ENCODE measurements at regions not wholly inside any gene's neighbourhood (a gene's known extent, or its start where the extent isn't known, plus 50 kb on each side); places are given as distances from the start of the nearest gene placed in this dataset.
"Not testable (repeated sequence)": the region's sequence is repeated elsewhere in the genome, so short reads cannot be mapped to it uniquely, and the experiment has no call there.

DNA sequence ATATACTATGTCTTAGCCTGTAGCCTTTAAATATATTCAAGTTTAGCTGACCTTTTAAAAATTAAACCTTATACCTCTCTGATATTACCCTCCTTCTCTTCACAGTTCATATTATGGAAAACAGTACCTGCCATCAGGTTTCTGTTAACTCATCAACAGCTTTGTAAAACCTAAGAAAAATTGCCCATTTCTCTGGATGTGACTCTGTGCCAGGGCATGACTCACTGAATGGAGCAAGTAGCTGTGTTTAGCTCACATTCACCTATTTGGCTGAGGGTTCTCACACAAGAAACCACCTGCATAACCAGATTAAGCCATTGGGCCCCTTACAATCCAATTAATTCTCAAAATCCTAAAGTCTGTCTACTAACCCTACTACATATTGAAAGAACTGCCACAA is 678.8 kb upstream of the MARCKS start:
- DNase-seq = no peak

DNA sequence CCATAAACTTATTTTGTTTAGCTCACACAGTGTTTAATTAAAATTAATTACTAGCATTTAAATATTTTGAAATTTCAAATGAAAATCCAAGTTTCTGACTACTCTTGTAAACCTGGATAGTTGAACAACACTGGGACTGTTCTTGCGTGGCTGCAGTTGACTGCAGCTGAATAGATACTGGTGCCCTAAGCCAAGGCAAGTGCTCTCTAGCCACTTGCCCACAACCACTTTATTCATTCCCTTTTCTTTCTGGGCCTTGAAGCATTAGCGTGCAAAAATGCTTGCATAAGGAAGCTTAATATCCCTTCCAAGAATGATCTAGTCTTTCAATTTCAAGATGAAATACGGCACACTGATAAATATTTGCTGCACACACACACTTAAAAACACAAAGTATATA is 676.0 kb upstream of the MARCKS start:
- no peak for DNase-seq

DNA sequence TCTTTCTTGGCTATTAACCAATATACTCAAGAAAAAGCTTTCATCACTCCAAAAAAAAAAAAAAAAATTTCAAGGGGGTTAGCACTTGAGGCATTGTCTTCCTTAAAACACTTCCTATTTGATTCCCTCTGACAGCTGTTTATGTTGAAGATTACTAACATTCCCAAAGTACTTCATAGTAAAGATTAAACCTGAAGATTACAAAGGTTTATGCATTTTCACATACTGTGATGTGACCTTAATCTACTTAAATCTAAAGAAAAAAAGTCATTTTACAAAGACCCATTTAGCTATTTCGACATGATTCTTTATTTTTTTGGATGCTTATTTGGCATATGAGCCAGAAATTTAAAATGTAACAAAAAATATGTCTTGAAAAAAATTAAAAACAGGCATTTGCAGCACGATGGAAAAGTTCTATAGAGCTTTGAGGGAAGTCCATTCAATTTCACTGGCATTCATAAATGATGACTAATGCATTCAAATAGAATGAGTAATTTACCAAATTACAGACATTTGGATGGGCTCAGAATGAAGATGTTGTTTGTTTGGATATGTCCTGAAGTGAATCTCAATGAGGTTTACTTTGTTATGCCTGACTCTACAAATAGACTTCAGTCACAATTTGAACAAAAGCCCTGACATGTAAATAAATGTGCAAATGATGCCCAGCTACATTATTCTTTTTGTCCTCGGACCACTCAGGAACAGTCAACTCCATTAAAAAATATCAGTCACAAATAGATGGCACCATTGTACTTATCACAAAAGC is 674.6 kb upstream of the MARCKS start:
- DNase-seq = no peak

DNA sequence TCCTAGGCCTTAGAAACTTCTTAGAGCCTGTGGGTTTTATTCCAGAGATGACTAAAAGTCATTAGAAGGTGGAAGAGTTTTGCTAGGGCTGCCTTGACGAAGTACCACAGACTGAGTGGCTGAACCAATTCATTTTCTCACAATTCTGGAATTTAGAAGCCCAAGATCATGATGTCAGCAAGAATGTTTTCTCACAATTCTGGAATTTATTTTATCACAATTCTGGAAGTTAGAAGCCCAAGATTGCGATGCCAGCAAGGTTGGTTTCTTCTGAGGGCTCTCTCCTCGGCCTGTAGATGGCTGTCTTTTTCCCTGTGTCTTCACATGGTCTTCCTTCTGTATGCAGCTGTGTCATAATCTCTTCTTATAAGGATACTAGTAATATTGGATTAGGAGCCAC is 672.9 kb upstream of the MARCKS start:
- DNase-seq = no peak

DNA sequence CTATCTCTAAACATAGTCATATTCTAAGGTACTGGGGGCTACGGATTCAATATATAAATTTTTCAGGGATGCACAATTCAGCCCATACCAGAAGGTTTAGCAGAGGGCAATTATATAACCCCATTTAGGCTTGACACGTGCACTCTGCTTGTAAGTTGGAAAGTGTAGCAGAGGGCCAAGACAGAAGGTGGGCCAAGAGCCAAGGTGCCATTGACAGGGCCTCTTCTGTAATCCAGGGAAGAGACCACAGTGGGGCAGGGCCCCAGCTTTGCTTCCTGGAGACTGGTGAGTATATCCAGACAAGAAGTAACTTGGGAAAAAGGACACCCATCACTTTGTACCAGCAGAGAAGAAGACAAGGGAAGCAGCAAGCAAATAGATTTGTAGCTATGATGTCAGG is 672.4 kb upstream of the MARCKS start:
- no peak for DNase-seq

DNA sequence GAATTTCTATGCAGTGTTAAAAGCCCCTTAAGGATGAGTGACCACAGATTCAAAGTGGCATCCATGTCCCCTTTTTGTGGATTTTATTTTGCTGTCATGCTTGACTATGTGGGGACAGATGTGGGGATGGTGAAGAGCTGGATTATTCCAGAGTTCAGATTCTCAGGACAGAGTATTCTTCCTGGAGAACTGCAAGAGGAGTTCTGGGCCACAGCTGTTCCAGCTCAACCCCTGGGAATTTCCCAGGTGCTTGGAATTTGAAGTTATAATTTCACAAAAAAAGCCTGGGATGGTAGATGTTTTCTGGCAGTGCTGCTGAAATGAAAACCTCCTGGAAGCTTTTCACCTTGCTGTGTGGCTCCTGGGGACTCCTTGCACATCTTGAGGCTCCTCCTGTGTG is 671.8 kb upstream of the MARCKS start:
- DNase-seq = no peak

DNA sequence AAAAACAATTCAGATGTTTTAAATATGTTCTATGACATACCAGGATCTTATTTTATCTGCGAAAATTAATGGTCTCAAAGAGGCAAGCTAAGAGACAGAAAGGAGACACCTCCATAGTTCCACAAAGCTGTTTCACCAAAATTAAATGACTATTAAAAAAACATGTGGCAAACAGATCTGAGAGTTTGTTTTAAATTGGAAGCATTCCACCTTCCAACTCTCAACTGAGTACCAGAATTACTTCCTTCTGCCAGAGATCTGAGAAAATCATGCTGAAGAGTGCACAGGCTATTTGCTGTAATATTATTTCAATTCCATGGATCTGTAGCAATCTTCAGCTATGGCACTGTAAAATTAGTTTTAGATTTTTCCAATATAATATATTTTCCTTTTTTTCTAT is 669.5 kb upstream of the MARCKS start:
- no peak for DNase-seq

DNA sequence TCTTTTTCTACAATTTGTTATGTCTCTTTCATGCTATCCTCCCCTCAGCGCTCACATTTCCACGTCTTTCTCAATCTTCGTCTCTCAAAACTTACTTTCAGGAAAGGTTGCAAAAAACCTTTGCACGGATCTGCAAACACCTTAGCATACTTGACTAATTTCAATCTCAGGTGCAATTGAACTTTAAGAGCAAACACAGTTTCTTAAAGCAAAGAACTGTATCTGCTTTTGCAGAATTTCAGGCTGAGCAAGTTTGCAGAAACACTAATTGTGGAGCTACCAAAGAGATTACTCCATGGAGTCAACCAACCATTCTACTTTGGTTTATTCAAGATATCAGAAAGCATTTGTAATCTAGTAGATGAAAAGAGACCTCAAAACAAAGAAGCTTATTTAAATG is 668.2 kb upstream of the MARCKS start:
- DNase-seq = no peak

DNA sequence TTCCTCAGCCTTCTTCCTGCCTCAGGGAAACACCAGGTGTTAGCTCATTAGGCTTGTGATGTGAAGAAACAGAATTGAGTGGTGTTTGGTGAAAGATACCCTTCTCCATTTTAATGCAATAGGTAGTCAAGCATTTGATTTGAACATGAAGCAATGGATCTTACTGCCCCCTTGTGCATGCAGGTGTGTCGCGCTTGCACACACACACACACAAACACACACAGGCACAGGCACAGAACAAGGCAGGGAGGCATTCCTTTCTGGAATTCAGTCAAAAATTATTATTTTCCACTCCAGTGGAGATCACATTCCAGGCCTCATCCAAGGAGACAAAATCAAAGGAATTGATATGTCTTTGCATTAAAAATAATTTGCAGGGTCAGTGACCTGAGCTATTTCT is 667.0 kb upstream of the MARCKS start:
- DNase-seq = no peak

DNA sequence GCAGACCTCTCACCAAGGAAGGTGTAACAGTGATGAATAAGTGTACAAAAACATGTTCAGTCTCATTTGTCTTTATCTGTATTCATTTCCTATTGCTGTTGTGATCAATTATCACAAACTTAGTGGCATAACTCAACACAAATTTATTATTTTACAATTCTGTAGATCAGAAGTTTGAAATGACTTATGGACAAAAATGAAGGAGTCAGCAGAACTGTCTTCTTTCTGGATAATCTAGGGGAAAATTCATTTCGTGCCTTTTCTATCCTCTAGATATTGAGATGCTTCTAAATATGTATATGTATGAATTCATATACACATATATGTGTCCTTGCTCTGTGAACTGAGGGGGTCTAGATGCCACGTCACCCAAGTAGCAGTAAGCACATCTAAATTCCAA is 663.1 kb upstream of the MARCKS start:
- DNase-seq = no peak

DNA sequence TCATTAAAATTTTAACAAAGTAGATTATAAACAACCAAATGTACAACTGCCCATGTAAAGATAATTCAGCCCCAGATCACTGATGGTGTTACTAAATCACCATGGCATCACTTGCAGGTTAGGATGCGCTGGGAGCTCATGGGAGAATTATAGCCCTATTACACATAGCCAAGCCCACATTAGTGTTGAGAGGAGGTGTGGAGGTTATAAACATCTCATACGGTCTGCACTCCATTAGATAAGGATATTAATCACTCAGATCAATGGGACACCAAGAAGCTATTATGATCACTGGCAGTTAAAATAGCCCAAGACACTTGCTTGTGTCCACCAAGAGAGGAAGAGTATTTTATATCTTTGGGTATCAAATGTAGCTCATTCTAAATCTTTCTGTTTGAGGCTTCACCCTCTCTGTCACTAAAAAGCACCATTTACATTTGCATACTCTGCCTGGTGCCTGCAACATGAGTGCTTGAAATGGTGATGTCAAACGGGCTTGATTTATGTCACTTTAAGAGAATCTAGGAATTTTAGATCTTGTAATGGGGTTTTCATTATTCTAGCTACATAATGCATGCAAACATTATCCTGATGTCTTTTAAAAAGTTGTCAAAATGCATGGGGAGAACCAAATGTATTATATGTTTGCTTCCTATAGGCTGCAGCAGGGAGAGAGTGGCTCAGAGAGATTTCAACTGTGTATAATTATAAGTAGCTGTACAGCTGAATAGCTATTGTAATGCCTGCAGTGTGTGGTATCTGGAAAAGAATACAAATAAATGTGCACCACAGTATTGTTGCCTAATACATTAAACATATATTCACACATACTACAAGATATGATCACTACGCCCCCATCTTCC is 654.1 kb upstream of the MARCKS start:
- no peak for DNase-seq

DNA sequence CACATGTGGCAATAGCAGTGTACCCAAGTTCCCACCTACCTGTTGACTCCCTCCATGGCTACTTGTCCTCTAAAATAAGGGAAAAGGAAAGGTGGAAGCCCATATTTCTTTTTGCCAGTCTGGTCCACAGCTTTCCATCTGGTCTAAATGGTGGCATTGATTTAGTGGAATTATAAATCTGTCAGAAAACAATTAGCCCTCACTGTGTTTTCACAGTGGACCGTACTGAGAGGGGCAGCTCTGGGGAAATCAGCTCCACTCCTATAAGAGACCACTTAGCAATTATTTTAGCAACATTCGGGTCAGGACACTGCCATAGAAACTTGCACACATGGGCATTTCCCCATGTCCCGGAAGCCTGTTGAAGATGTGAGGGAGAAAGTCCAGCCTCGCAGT is 653.4 kb upstream of the MARCKS start:
- DNase-seq = no peak

DNA sequence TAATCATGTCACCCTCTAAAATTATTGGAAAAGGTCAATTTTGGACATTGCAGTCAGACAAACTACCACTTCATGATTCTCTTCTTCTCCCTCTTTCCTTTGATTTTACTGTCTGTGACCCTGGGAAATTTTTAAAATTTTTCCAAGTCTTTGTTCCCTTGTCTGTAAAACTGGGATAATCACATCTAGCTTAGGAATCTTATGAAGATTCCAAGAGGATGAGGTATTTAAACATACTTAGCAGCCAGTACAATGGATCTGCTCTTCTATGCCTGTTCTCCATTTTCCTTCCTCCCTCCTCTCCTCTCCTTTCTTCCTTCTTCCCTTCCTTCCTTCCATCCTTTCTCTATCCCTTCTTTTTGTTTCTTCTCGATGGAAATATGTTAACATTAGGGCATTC is 651.6 kb upstream of the MARCKS start:
- no peak for DNase-seq

DNA sequence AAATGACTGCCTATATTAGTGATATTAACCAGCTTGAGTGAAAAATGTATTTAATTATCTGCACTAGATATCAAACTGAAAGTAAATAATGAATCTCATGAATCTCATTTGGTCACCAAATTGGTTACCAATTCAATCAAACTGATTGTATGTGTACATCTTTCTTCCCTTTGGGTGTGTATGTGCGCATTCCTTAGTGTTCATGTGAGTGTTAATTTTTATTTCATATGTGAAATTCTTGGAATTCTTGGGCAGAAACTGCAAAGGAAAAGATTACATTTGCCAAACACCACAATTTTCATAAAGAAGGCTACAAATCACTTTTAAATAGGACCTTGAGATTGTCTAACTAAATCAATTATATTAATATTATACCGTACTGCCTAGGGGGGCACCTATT is 648.4 kb upstream of the MARCKS start:
- DNase-seq = no peak

DNA sequence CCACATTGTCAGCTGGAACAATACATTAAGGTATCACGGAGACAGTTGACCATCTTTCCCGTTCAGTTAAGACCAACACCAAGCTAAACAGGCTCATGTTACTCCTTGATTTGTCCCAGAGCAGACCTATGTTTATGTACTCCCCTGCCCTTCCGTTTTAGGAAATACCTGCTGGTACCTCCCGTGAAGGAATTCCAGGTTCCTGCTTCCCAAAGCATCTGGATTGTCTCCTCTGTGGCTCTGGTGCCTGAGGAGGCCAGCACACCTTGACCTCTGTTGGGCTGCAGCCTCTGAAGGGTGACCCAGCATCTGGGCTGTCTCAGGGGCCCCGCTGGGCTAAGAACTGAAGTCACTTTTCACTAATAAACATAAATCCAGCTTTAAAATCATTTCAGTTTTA is 647.8 kb upstream of the MARCKS start:
- no peak for DNase-seq

DNA sequence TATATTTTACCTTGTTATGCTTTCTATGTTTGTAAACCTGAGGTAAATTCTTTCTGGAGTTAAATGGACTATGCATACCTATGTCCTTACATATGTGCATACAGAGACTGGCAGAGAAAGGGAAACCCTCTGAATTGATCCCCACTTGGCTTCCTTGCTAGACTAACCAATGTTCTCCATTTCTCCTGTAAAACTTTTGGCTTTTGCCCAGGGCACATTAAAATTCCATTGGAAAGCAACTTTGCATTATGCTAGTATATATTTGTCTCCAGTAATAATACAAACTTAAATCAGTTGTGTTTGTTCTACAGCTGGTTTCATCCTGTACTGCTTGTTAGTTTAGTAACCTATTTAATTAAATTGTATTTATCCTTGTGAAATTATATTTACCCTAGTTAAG is 646.0 kb upstream of the MARCKS start:
- DNase-seq = no peak

DNA sequence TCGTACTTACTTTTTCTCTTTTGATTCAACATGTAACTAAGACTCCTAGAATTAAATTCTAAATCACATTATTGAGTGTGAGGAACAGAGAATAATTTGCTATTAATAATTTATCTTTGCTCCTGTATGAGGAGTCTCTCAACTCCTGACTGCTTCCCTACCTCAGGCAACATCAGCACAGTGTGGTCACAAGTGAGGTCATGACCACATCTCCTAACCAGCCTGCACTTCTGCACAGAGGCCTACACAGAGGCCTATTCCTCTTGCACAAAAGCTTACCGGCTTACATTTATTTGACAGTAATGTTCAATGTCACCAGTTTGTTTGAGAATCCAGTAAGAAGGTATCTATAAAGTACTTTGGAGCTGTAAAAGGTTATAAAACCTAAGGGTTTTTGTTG is 637.4 kb upstream of the MARCKS start:
- DNase-seq = no peak

DNA sequence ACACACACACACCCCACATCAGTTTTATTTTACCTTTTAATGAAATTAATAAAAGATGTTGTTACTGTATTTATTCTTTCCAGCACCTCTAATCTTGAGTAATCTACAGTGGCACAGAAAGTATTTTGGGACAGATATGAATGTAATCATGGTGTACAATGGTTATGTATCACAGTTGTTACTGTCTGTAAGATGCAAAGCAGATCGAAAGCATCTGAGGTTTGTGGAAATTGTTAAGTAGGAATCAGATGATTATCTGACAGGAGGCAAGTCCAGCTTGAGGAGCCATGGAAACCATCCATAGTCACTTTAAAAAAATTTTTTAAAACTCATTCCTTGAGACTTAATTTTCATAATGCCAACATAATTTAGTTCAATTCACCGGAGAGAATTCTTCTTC is 636.3 kb upstream of the MARCKS start:
- no peak for DNase-seq

DNA sequence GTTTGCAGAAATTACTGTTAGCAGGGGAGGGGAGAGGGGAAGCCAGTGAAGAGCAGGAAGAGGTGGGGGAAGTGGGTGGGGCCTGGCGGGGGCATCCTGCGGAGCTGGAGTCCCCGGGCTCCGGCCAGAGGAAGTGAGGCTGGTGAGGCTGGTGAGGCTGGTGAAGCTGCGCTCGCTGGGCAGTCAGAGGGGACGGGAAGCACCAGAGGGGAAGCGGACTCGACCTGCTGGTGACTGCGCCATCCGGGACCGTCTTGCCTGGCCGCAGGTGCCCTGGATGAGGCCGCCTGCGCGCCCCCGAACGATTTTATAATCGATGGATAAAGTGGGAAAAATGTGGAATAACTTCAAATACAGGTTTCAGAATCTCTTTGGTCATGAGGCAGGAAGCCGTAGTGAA is 635.3 kb upstream of the MARCKS start:
- no peak for DNase-seq

DNA sequence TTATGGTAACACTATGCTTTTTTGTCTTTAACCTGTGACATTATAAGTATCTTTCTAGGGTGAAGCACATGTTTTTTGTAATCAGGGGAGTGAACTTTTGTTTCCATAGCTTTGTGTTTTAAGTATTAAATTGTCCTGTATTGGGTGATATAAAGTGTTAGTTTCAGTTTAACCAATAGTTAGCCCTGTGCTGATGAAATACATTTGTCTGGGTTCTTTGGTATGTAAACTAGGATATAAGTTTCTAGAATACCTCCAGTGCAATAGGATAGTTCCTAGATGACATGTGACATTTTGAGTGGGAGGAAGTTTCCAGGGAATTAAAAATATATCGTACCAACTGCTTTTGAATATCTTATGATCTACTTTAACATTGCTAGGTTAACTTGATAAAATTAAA is 611.0 kb upstream of the MARCKS start:
- DNase-seq = no peak

DNA sequence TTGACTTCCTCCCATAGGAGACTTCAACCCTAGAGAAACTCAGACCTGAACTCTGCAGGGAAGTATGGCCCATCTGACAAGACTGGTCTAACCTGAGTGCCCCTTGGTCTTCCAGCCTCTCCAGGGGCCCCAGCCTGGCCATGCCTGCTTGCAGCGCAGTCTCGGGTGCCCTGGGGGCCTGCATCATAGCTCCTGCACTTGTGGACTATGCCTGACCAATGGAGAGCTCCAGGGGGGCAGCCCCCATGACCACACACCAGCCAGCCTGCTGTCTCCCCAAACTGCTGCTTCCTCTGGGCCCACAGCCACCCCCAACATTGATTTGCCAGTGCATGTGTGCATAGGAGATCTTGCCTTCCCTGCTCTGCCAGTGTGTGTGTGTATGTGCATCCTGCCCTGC is 608.6 kb upstream of the MARCKS start:
- DNase-seq = no peak

DNA sequence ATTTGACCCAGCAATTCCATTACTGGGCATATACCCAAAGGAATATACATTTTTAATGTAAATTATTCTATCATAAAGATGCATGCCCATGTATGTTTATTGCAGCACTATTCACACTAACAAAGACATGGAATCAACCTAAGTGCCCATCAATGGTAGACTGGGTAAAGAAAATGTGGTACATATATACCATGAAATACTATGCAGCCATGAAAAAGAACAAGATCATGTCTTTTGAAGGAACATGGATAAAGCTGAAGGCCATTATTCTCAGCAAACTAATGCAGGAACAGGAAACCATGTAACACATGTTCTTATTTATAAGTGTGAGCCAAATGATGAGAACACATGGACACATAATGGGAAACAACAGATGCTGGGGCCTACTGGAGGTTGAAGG is 603.0 kb upstream of the MARCKS start:
- DNase-seq = not testable (repeated sequence)

DNA sequence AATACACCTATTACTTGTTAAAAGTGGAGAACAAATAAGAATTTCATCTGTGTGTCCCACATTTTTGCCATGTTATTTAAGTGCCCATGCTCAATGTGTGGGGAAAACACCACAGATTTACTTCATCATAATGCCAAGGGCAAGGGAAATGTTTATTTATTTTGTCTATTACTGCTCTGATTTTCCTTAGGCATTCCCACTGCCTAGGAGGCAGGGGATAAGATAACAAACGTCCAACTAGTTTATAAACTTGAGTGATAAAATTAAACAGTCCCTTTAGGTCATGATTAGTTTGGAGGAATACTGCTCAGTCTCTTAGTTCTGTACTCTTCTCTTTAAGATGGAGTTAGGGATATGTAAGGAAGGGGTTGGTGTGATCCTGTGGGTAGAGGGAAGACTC is 598.4 kb upstream of the MARCKS start:
- no peak for DNase-seq

DNA sequence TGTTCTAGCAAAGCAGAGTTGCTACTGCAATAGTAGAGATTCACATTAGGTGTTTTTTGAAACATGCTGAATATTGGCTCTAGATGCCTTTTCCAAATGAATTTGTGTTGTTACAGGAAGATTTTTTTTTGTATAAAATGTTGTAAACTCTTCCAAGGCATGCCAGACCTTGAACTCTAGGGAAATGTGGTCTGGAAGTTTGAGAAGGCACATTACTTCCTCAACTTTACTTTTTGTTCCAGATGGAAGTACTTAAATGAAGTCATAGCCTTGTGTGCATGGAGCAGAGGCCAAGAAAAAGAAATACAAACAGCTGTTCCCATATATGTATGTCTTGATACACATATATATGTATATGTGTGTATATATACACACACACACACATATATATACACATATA is 585.7 kb upstream of the MARCKS start:
- no peak for DNase-seq

DNA sequence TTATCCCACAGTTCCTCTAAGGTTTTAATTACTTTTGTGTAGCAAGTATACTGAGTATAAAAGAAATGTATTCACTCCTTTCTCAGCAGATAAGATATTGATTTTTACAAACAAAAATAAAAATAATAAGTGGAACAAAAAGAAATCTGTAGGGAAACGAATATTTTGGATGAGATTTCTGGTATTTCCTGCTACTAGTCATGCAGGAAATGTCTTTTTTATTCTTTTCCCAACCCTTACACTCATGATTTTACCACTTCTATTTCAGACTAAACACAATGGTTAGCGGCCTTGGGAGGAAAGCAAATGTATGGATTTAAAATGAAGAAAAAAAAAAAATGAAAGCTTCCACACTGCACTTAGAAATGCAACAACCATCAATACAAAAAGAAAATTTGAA is 580.5 kb upstream of the MARCKS start:
- no peak for DNase-seq

All from suppressor macrophage treated with lipopolysaccharide for 4 hours (primary cell).